Activated CD4-positive, alpha-beta T cell treated with anti-CD3 and anti-CD28 coated beads for 36 hours (primary cell): ENCODE measurements at regions not wholly inside any gene's neighbourhood (a gene's known extent, or its start where the extent isn't known, plus 50 kb on each side); places are given as distances from the start of the nearest gene placed in this dataset.

Experiments used
- ATAC-seq: fragments of 200-7000 bp; cut with Tn5 transposase; one replicate; pipeline ENCODE4 v1.10.0; 2021; ENCODE audit warnings: mild to moderate bottlenecking, moderate library complexity
- CTCF ChIA-PET: fragments of 350-600 bp; sonication (Branson Sonifier 250); formaldehyde crosslinking; loops from one replicate; lab custom pipeline; 2021; ENCODE audit warnings: antibody characterized with exemption; lab: Charles Lee
- POLR2A ChIA-PET: fragments of 350-600 bp; sonication (Branson Sonifier 250); formaldehyde crosslinking; loops from one replicate; lab custom pipeline; 2021; ENCODE audit warnings: antibody characterized with exemption, inconsistent platforms; lab: Charles Lee
- DNase-seq: peaks from one replicate; pipeline ENCODE4 v3.0.0-alpha.2; 2020
- H3K27ac Mint-ChIP-seq: one replicate; pipeline ENCODE4 v1.8.0; 2021; ENCODE audit warnings: mixed read lengths
- H3K27me3 Mint-ChIP-seq: one replicate; pipeline ENCODE4 v1.8.0; 2021; ENCODE audit warnings: mixed read lengths
- H3K36me3 Mint-ChIP-seq: one replicate; pipeline ENCODE4 v1.8.0; 2021; ENCODE audit warnings: low read depth, mixed read lengths
- H3K4me1 Mint-ChIP-seq: one replicate; pipeline ENCODE4 v1.8.0; 2021; ENCODE audit warnings: mixed read lengths
- H3K4me3 Mint-ChIP-seq: one replicate; pipeline ENCODE4 v1.8.0; 2021; ENCODE audit warnings: mild to moderate bottlenecking, moderate library complexity, mixed read lengths
- H3K9me3 Mint-ChIP-seq: one replicate; pipeline ENCODE4 v1.8.0; 2021; ENCODE audit warnings: low read depth, mixed read lengths
- intact Hi-C, 2 experiments: fragments of 100-400 bp; cut with DNase I in 1 of 2; cut with micrococcal nuclease in 1 of 2; formaldehyde crosslinking; loops; one replicate each; pipeline versions ENCODE4 v1.14.2 to v1.15.1; 2022 to 2024; cut with DNase I, micrococcal nuclease

DNA sequence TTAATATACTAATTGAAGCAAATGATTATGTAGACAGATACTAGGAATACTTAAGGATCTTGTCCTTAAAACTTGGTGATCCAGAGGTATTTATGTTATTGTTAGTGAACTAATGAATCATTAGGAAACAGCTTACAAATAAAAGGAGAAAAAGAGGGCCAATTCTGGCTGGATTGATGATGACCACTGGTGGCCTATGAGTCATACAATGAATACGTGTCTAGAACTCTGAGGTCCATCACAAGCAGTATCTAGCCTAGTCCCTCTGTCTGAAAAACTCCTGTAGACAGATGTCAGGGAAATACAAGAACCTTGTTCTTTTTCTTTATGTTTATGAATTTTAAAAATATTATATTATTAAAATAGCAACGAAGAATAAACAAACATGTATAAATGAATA lies 51.7 kb upstream of the RTL1 start:
- ChIA-PET CTCF (no interaction called here), POLR2A (no interaction called here)
- Mint-ChIP-seq H3K4me1 (no peaks in the 10 kb centered on the region), H3K9me3 (no peaks in the 10 kb centered on the region), H3K36me3 (no peaks in the 10 kb centered on the region), H3K4me3 (no peak overlapping the region), H3K27ac (no peak overlapping the region), H3K27me3 (peaks cover 6% of the 10 kb centered on the region)
- intact Hi-C loops = no loop called here
- no peak for ATAC-seq
- DNase-seq = no peak

DNA sequence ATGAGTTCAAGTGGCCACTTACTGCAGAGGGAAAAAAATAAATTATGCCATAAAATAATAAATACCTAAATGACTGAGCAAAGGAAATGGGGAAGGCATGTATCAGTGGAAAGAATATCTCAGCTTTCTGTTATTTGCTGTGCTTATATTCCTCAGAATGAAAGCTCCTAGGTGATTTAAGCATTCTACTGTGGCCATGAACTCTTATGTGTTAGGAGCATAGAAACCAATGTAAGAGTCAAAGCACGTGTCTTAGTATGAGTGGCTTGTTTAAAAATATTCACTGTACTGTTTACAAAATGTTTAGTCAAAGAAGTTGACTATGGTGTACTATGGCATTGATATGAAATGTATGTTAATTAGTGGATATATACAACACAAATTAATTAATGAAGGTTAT lies 59.0 kb upstream of the RTL1 start:
- no peaks in the 10 kb centered on the region for H3K4me1 Mint-ChIP-seq
- H3K27ac Mint-ChIP-seq = no peak overlapping the region
- no peaks in the 10 kb centered on the region for H3K9me3 Mint-ChIP-seq
- no peaks in the 10 kb centered on the region for H3K36me3 Mint-ChIP-seq
- ATAC-seq (no peak), DNase-seq (no peak)
- H3K27me3 Mint-ChIP-seq = peaks cover 15% of the 10 kb centered on the region
- no peak overlapping the region for H3K4me3 Mint-ChIP-seq
- ChIA-PET POLR2A (no interaction called here), CTCF (no interaction called here)
- intact Hi-C loops = no loop called here

DNA sequence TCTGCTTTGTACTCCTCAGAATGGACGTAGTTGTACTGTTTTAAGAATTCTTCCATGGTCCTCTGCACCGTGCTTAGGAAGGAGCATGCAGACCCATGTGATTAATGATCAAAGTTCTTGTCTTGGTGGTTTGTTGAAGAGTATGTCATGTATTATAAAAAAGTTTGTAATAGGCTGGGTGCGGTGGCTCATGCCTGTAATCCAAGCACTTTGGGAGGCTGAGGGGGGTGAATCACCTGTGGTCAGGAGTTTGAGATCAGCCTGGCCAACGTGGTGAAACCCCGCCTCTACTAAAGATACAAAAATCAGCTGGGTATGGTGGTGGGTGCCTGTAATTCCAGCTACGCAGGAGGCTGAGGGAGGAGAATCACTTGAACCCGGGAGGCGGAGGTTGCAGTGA lies 61.8 kb upstream of the RTL1 start:
- Mint-ChIP-seq H3K36me3 (no peaks in the 10 kb centered on the region), H3K27me3 (peaks cover 9% of the 10 kb centered on the region), H3K9me3 (no peaks in the 10 kb centered on the region), H3K4me3 (no peak overlapping the region), H3K4me1 (no peaks in the 10 kb centered on the region), H3K27ac (no peak overlapping the region)
- intact Hi-C loops = no loop called here
- POLR2A ChIA-PET = no interaction called here
- CTCF ChIA-PET = no interaction called here
- ATAC-seq (no peak), DNase-seq (no peak)

DNA sequence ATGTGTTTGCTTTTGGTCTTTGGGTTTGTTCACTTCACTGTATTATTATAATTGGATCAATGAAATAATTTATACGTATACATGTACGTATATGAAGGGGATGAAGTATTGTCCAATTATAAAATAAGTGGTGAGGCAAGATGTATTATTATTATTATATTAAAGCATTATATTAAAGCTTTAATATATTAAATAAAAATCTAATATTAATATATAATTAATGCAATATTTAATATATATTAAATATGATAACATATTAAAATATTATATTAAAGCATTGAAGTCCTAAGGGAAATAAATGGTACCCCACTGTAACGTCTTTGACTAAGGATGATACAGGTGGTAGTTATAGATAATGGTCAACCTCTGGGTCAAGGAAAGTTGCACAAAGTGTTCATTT lies 63.7 kb upstream of the RTL1 start:
- DNase-seq (no peak), ATAC-seq (no peak)
- intact Hi-C loops = no loop called here
- CTCF ChIA-PET = no interaction called here
- Mint-ChIP-seq H3K4me1 (no peaks in the 10 kb centered on the region), H3K27ac (no peak overlapping the region), H3K36me3 (no peaks in the 10 kb centered on the region), H3K27me3 (peaks cover 9% of the 10 kb centered on the region), H3K4me3 (no peak overlapping the region), H3K9me3 (no peaks in the 10 kb centered on the region)
- POLR2A ChIA-PET = no interaction called here

DNA sequence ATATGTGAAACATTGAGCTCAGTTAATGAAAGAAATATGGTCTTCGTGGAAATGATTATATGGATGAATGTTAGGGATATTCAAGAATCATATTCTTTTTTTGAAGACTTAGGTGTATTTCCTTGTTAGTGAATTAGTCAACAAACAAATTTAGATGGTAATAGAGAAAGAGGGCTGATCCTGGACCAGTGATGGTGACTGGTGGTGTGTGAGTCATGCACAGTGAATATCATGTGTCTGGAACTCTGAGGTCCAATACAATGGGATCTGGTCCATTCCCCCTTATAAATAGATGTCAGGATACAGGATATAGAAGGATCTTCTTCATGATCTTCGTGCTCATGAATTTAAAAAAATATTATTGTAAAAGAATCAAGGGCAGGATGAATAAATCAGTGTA lies 64.4 kb upstream of the RTL1 start:
- Mint-ChIP-seq H3K27ac (no peak overlapping the region), H3K4me1 (no peaks in the 10 kb centered on the region), H3K36me3 (no peaks in the 10 kb centered on the region), H3K27me3 (peaks cover 14% of the 10 kb centered on the region), H3K4me3 (no peak overlapping the region), H3K9me3 (no peaks in the 10 kb centered on the region)
- POLR2A ChIA-PET = no interaction called here
- intact Hi-C loops = no loop called here
- DNase-seq (no peak), ATAC-seq (no peak)
- CTCF ChIA-PET = no interaction called here

DNA sequence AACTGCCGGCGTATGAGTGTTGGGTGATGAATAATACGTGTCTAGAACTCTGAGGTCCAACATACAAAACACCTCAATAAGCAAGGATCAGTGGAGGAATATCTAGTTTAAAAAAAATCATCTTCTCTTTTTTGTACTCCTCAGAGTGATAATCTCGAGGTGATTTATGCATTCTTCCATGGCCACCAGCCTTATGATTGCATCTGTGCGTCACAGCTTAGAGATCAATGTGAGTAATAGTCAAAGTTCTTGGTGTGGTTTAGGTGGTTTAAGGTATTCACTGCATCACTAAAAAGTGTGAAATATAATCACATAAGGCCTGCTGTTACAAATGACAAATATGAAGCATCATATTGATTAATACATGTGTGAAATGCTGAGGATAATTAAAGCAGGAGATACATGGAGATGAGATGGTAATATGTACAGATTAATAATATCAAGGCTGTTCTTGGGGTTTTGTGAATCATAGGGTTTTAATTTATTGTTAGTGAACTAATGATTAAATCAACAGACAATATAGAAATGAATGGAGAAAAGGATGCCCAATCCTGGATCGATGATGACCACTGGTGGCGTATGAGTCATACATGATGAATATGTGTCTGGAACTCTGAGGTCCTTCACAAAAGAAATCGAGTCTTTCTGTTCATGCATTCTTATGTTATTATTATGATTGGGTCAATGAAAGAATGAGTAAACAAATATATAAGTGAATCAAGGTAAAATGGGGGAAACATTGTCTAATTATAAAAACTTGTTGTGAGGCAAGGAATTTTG lies 68.8 kb upstream of the RTL1 start:
- ChIA-PET POLR2A (no interaction called here), CTCF (no interaction called here)
- ATAC-seq = no peak
- H3K9me3 Mint-ChIP-seq = no peaks in the 10 kb centered on the region
- intact Hi-C loops = no loop called here
- no peaks in the 10 kb centered on the region for H3K4me1 Mint-ChIP-seq
- no peak overlapping the region for H3K27ac Mint-ChIP-seq
- no peak for DNase-seq
- no peak overlapping the region for H3K4me3 Mint-ChIP-seq
- H3K36me3 Mint-ChIP-seq = no peaks in the 10 kb centered on the region
- H3K27me3 Mint-ChIP-seq = peaks cover 6% of the 10 kb centered on the region

- no peaks in the 10 kb centered on the region for H3K4me1 Mint-ChIP-seq
- POLR2A ChIA-PET = no interaction called here
- intact Hi-C loops = no loop called here
- H3K27me3 Mint-ChIP-seq = peaks cover 12% of the 10 kb centered on the region
- H3K27ac Mint-ChIP-seq = no peak overlapping the region
- CTCF ChIA-PET = interaction anchor here (0.6 kb wide), 1 partner anchor 28 kb away, joined by 6 read pairs; no protein-coding TSS in a partner anchor
- H3K9me3 Mint-ChIP-seq = no peaks in the 10 kb centered on the region
- no peak overlapping the region for H3K4me3 Mint-ChIP-seq
- ATAC-seq = no peak
- H3K36me3 Mint-ChIP-seq = no peaks in the 10 kb centered on the region
- no peak for DNase-seq
Measured at GRCh38 chr14:100975671-100976070, 72.1 kb upstream of the RTL1 start.

DNA sequence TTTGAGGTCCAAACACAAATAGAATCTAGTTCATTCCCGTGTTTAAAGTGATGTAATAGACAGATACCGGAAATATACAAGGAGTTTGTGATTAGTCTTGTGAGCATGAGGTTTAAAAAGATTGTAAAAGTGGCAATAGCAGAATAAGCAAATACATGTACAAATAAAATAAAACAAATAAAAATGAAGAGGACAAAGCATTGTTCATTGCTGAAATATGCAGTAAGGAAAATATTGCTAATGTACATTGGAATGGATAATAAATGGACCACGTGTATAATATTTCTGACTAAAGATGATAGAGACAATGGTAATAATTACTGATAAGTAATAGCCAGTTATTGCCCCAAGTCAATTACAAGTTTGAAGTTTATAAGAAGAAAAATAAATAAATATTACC lies 75.6 kb upstream of the RTL1 start:
- peaks cover 16% of the 10 kb centered on the region for H3K27me3 Mint-ChIP-seq
- H3K27ac Mint-ChIP-seq = no peak overlapping the region
- CTCF ChIA-PET = no interaction called here

GRCh38 chr14:100979780-100980179 lies 76.3 kb upstream of the RTL1 start:
- DNase-seq (no peak), ATAC-seq (no peak)
- Mint-ChIP-seq H3K27me3 (peaks cover 16% of the 10 kb centered on the region), H3K4me3 (no peak overlapping the region), H3K4me1 (no peaks in the 10 kb centered on the region), H3K9me3 (no peaks in the 10 kb centered on the region), H3K36me3 (no peaks in the 10 kb centered on the region), H3K27ac (no peak overlapping the region)
- intact Hi-C loops = no loop called here
- ChIA-PET CTCF (no interaction called here), POLR2A (no interaction called here)

More for the DNA sequence above, 75.6 kb upstream of the RTL1 start:
- ATAC-seq = no peak
- Mint-ChIP-seq H3K9me3 (no peaks in the 10 kb centered on the region), H3K36me3 (no peaks in the 10 kb centered on the region), H3K4me3 (no peak overlapping the region), H3K4me1 (no peaks in the 10 kb centered on the region)
- intact Hi-C loops = no loop called here
- POLR2A ChIA-PET = no interaction called here
- DNase-seq = no peak

DNA sequence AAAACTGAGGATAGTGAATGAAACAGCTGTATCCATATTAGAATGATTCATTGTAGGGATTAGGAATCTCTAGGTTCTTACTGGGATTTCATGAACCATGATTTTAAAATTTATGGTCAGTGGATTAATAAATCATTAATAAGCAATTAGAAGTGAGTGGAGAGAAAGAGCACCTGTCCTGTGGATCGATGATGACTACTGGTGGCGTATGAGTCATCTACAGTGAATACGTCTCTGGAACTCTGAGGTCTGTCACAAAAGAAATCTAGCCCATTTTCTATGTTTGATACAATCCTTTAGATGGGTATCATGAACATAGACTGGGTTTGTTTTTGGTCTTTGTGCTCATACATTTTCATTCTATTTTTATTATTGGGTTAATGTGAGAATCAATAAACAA lies 77.3 kb upstream of the RTL1 start:
- Mint-ChIP-seq H3K9me3 (no peaks in the 10 kb centered on the region), H3K4me1 (no peaks in the 10 kb centered on the region), H3K36me3 (no peaks in the 10 kb centered on the region), H3K4me3 (no peak overlapping the region), H3K27ac (no peak overlapping the region), H3K27me3 (peaks cover 16% of the 10 kb centered on the region)
- ChIA-PET POLR2A (no interaction called here), CTCF (no interaction called here)
- DNase-seq (no peak), ATAC-seq (no peak)
- intact Hi-C loops = no loop called here

DNA sequence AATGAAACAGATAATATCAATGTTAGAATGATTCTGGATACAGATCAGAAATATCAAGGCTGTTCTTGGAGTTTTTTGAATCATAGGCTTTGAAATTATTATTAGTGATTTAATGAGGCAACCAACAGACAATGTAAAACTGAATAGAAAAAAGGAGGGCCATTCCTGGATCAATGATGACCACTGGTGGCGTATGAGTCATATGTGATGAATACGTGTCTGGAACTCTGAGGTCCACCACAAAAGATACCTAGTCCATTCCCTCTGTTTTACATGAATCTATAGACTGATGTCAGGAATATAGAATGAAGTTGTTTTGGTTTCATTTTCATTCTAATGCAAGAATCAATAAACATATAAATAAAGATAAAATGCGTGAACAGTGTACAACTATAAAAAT lies 78.3 kb upstream of the RTL1 start:
- ChIA-PET POLR2A (no interaction called here), CTCF (no interaction called here)
- Mint-ChIP-seq H3K4me3 (no peak overlapping the region), H3K4me1 (no peaks in the 10 kb centered on the region), H3K27ac (no peak overlapping the region), H3K36me3 (no peaks in the 10 kb centered on the region), H3K27me3 (peaks cover 18% of the 10 kb centered on the region), H3K9me3 (no peaks in the 10 kb centered on the region)
- intact Hi-C loops = no loop called here
- no peak for ATAC-seq
- DNase-seq = no peak

- Mint-ChIP-seq H3K27ac (no peak overlapping the region), H3K9me3 (no peaks in the 10 kb centered on the region), H3K4me1 (no peaks in the 10 kb centered on the region), H3K36me3 (no peaks in the 10 kb centered on the region), H3K4me3 (no peak overlapping the region), H3K27me3 (peaks cover 18% of the 10 kb centered on the region)
- ChIA-PET CTCF (no interaction called here), POLR2A (no interaction called here)
- intact Hi-C loops = no loop called here
- DNase-seq (no peak), ATAC-seq (no peak)
Measured at GRCh38 chr14:100982353-100982752, 78.8 kb upstream of the RTL1 start.
